ENCODE measurements at regions not wholly inside any gene's neighbourhood (a gene's known extent, or its start where the extent isn't known, plus 50 kb on each side); places are given as distances from the start of the nearest gene placed in this dataset.

- Histone ChIP-seq H3K4me1 (ENCODE audit: insufficient read depth, low read length, severe bottlenecking) (no peaks in the 10 kb centered on the region), H4K20me1 (ENCODE audit: insufficient read depth, low read length) (no peaks in the 10 kb centered on the region), H3K4me2 (ENCODE audit: low read length) (no peak overlapping the region), H3K9me3 (ENCODE audit: low read length) (no peaks in the 10 kb centered on the region), H3K27me3 (ENCODE audit: insufficient read depth, low read length) (no peaks in the 10 kb centered on the region), H3K9me2 (ENCODE audit: low read depth, low read length) (no peaks in the 10 kb centered on the region), H3F3A (ENCODE audit: insufficient read depth, low read length) (no peaks in the 10 kb centered on the region), H3K27ac (ENCODE audit: low read depth, low read length, poor library complexity, severe bottlenecking) (no peak overlapping the region), H3K4me3 (ENCODE audit: low read depth, low read length, poor library complexity, severe bottlenecking) (no peak overlapping the region), H3K79me2 (ENCODE audit: insufficient read depth, low read length) (no peaks in the 10 kb centered on the region), H3K9ac (ENCODE audit: low read length) (no peak overlapping the region), H3K36me3 (ENCODE audit: insufficient read depth, low read length) (no peaks in the 10 kb centered on the region), H2AFZ (ENCODE audit: low read length) (no peak overlapping the region)
- no peak for TF ChIP-seq EZH2 (IDR thresholded peaks at IDR 0.05; ENCODE audit: borderline replicate concordance, low read length)
- TF ChIP-seq, protein P1, sequence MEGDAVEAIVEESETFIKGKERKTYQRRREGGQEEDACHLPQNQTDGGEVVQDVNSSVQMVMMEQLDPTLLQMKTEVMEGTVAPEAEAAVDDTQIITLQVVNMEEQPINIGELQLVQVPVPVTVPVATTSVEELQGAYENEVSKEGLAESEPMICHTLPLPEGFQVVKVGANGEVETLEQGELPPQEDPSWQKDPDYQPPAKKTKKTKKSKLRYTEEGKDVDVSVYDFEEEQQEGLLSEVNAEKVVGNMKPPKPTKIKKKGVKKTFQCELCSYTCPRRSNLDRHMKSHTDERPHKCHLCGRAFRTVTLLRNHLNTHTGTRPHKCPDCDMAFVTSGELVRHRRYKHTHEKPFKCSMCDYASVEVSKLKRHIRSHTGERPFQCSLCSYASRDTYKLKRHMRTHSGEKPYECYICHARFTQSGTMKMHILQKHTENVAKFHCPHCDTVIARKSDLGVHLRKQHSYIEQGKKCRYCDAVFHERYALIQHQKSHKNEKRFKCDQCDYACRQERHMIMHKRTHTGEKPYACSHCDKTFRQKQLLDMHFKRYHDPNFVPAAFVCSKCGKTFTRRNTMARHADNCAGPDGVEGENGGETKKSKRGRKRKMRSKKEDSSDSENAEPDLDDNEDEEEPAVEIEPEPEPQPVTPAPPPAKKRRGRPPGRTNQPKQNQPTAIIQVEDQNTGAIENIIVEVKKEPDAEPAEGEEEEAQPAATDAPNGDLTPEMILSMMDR (IDR thresholded peaks at IDR 0.05; ENCODE audit: low read length): no peak
Measured at GRCh38 chr5:17428176-17428800, 69.7 kb upstream of the TAF11L2 start.

DNA sequence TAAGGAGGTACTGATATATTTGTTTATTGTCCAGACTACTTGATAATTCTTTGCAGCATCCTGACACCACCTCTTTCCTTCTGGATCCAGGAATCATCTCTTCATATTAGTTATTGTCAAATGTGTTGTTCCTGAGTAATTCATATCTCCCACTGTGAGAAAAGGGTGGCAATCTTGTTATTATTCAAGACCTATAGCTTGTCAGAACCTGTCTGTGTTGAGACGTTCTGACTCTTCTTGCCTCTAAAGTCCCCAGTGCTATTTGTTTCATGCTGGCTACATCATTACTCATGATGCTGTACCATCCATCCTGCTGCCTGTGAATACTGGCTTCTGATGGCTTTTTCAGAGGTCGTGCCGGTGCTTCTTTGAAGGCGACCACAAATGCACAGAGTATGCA lies 68.7 kb upstream of the TAF11L2 start:
- H2AFZ ChIP-seq (ENCODE audit: low read length): no peak overlapping the region
- no peaks in the 10 kb centered on the region for H4K20me1 ChIP-seq (ENCODE audit: insufficient read depth, low read length)
- TF ChIP-seq, protein P1 (IDR thresholded peaks at IDR 0.05; ENCODE audit: low read length): no peak
- TF ChIP-seq EZH2 (IDR thresholded peaks at IDR 0.05; ENCODE audit: borderline replicate concordance, low read length): no peak
- no peaks in the 10 kb centered on the region for H3K9me3 ChIP-seq (ENCODE audit: low read length)
- H3K9me2 ChIP-seq (ENCODE audit: low read depth, low read length): no peaks in the 10 kb centered on the region
- no peaks in the 10 kb centered on the region for H3K4me1 ChIP-seq (ENCODE audit: insufficient read depth, low read length, severe bottlenecking)
- no peak overlapping the region for H3K9ac ChIP-seq (ENCODE audit: low read length)
- no peak overlapping the region for H3K4me2 ChIP-seq (ENCODE audit: low read length)
- no peaks in the 10 kb centered on the region for H3K27me3 ChIP-seq (ENCODE audit: insufficient read depth, low read length)
- H3K79me2 ChIP-seq (ENCODE audit: insufficient read depth, low read length): no peaks in the 10 kb centered on the region
- H3K4me3 ChIP-seq (ENCODE audit: low read depth, low read length, poor library complexity, severe bottlenecking): no peak overlapping the region
- H3F3A ChIP-seq (ENCODE audit: insufficient read depth, low read length): no peaks in the 10 kb centered on the region
- H3K27ac ChIP-seq (ENCODE audit: low read depth, low read length, poor library complexity, severe bottlenecking): no peak overlapping the region
- H3K36me3 ChIP-seq (ENCODE audit: insufficient read depth, low read length): no peaks in the 10 kb centered on the region

- Histone ChIP-seq H3K27me3 (ENCODE audit: insufficient read depth, low read length) (no peaks in the 10 kb centered on the region), H3K36me3 (ENCODE audit: insufficient read depth, low read length) (no peaks in the 10 kb centered on the region), H3K9ac (ENCODE audit: low read length) (no peak overlapping the region), H3K79me2 (ENCODE audit: insufficient read depth, low read length) (no peaks in the 10 kb centered on the region), H2AFZ (ENCODE audit: low read length) (no peak overlapping the region), H3K4me1 (ENCODE audit: insufficient read depth, low read length, severe bottlenecking) (no peaks in the 10 kb centered on the region), H3K9me2 (ENCODE audit: low read depth, low read length) (no peaks in the 10 kb centered on the region), H3K27ac (ENCODE audit: low read depth, low read length, poor library complexity, severe bottlenecking) (no peak overlapping the region), H3F3A (ENCODE audit: insufficient read depth, low read length) (no peaks in the 10 kb centered on the region), H3K4me3 (ENCODE audit: low read depth, low read length, poor library complexity, severe bottlenecking) (no peak overlapping the region), H3K9me3 (ENCODE audit: low read length) (no peaks in the 10 kb centered on the region), H3K4me2 (ENCODE audit: low read length) (no peak overlapping the region), H4K20me1 (ENCODE audit: insufficient read depth, low read length) (no peaks in the 10 kb centered on the region)
- TF ChIP-seq EZH2 (IDR thresholded peaks at IDR 0.05; ENCODE audit: borderline replicate concordance, low read length): no peak
- TF ChIP-seq, protein P1 (IDR thresholded peaks at IDR 0.05; ENCODE audit: low read length): no peak
Measured at GRCh38 chr5:17430241-17430640, 67.8 kb upstream of the TAF11L2 start.
